Astrocyte (in vitro differentiated cells and primary cell): ENCODE measurements at regions not wholly inside any gene's neighbourhood (a gene's known extent, or its start where the extent isn't known, plus 50 kb on each side); places are given as distances from the start of the nearest gene placed in this dataset.
"Not testable (repeated sequence)": the region's sequence is repeated elsewhere in the genome, so short reads cannot be mapped to it uniquely, and the experiment has no call there.

ENCODE experiments used
- CTCF ChIP-seq: IDR thresholded peaks from 2 replicates; pipeline ENCODE4 v1.5.1; 2011; ENCODE audit warnings: low read depth, mild to moderate bottlenecking, inconsistent platforms, low read length, moderate library complexity; ENCODE audit not compliant: insufficient read depth
- EZH2 ChIP-seq: IDR thresholded peaks from 2 replicates; pipeline ENCODE4 v1.6.1; 2012; ENCODE audit warnings: mild to moderate bottlenecking, low read length, inconsistent platforms; ENCODE audit not compliant: insufficient read depth

DNA sequence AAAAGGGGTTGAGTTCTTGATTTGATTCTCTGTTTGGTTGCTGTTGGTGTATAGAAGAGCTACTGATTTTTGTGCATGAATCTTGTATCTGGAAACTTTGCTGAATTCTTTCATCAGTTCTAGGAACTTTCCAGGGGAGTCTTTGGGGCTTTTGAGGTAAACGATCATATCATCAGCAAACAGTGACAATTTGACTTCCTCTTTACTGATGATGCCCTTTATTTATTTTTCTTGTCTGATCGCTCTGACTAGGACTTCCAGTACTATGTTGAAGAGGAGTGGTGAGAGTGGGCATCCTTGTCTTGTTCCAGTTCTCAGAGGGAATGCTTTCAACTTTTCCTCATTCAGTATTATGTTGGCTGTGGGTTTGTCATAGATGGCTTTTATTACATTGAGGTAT lies 304.0 kb downstream of the MTERF1 start:
- not testable (repeated sequence) for TF ChIP-seq CTCF, EZH2
